GM19035 (cell line): ENCODE measurements at regions not wholly inside any gene's neighbourhood (a gene's known extent, or its start where the extent isn't known, plus 50 kb on each side); places are given as distances from the start of the nearest gene placed in this dataset.

ENCODE experiments used
- ATAC-seq: cut with Tn5 transposase; IDR thresholded peaks from one replicate; pipeline ENCODE4 v1.9.1; 2021; ENCODE audit not compliant: unreplicated experiment

DNA sequence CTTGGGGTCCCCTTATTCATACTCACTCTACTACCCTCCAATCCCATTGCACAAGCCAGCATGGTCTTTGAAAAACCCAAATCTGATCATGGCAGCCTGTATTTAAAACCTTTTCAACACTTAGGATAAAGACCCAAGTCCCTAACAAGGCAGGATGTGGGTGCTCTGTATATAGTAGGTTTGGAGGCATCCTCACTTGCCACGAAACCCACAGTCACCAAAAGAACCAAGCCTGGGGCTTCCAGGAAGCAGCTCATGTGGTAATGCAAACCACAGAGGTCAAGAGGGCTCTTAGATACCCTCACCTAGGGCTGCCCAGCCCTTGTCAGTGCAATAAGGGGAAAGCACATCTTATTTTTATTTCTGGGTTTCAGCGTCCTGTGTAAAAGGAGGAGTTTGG, 218.6 kb upstream of the ASIC2 start:
- no peak for ATAC-seq

DNA sequence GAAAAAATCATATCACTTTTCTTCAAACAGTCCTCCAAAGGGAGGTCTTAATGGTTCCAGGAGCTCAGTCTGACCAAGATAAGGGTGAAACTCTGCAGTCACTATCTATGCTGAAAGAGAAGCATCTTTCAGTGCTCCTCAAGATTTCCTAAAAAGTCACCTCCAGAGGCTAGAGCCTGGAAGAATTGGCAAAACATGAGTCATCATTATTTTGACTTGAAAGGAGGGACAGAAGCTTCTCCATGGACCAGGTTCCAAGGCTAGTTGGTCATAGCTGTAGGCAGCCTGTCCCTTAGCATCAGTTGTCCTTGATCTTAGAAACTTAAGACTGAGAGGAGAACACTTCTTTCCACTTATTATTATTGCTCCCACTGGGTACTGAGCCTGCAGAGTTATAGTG, 219.0 kb upstream of the ASIC2 start:
- ATAC-seq: no peak

DNA sequence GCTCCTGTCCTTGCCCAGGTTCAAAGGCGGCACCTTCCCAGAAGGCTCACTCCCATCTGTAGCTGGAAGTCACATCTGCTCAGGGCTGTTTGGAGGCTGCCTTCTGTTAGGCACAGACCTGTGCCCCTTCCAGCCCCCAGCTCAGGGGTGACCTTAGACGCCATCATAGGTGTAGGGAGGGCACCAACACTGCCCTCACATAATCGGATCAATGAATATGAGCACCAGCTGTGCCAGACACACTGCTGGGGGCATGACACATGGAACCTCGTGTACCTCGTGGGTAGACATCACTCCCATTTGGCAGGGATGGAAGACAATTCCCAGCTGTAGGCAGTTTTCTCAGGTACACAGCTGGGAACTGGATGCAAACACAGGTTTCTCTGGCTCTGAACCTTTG, 220.7 kb upstream of the ASIC2 start:
- no peak for ATAC-seq

GRCh38 chr17:33514369-33514768, 221.3 kb upstream of the ASIC2 start:
- ATAC-seq: no peak

DNA sequence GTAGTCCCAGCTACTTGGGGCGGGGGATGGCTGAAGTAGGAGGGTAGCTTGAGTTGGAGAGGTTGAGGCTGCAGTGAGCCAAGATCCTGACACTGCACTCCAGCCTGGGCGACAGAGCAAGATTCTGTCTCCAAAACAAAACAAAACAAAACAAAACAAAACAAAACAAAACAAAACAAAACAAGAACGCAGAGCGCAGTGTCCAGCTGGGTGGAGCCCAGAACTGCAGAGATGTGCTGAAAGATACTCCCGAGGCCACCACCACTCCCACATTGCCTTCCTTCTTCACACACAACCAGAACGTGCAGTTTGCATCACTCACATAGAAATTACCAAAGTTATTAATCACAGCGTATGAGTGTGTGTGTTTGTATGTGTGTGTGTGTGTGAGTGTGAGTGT, 222.9 kb upstream of the ASIC2 start:
- no peak for ATAC-seq

DNA sequence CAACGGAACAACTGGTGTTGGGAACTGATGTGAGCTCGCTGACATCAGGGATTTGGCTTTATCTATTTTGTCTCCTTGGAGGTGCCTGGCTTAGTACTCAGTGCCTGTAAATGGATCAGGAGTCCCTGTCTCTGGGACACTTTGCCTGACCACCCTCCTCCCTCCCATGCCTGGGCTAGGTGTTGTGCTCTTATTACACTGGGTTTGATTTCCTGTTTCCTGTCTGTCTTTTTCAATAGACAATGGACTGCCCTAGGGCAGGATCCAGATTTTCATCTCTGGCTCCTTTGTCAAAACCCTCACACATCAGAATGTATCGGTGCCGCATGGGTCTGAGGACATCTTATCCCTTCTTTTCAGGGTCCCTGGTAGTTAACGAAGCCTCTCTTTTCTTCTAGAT, 223.6 kb upstream of the ASIC2 start:
- ATAC-seq: no peak

- no peak for ATAC-seq
These were observed 224.7 kb upstream of the ASIC2 start for GRCh38 chr17:33517746-33518145.

- no peak for ATAC-seq
These were observed 226.6 kb upstream of the ASIC2 start for GRCh38 chr17:33519692-33520091.

DNA sequence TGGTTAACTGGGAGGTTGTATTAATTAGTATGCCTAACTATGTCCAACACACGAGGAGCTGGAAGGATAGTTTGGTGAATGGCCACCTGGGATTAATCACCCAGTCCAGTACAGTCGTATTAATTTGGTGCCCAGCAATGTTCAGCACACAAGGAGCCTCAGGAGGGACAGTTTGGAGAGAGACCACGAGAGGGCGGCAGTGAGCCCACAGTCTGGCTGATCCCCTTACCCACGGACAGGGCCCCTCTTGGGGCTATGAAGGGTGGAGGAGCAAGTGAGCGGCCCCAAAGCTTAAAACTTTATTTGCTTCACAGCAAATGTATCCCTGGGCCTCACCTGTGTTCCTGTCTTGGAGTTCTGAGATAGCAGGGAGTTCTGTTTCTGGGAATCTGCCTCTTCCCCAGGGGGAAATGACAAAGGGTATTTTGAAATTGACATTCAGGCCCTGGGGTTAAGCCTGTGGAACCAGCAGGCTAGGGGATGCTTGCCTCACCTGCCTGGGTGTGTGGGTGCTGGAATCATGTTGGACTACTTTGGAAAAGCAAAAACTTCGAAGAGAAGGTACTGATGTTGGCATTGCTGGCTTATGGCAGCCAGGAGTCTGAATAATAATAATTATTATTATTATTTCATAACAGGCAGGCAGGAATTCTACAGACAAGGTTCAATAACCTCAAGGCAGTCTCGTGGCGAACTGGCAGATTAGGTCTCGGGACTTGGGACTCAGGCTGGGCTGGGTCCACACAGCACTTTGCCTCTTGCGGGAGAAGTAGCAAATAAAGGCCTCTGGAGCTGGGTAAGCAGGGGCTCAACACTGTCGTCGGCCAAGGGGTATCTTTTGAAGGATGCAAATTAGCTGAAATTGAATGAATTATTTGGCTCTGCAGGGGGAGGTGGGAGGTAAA, 227.6 kb upstream of the ASIC2 start:
- no peak for ATAC-seq

DNA sequence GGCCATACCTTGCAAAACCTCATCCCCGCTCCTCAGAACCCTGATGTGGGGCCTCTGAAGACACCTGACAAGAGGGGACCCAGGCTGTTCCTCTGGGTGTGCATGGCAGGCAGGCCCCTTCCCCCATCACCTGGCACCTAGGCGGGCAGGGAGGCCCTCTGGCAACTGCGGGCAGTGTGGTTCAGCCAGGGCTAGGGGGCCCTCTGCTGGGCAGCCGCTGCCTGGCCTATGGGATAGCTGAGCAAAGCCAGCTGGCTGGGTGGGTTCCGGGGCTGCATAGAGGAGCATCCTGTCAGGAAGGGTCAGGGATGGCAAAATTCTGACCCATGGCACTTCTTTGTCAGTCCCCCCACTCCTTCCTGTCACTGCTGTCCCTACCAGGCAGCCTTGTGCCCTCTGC, 228.7 kb upstream of the ASIC2 start:
- ATAC-seq: no peak

GRCh38 chr17:33522623-33523022, 229.5 kb upstream of the ASIC2 start:
- ATAC-seq: no peak

DNA sequence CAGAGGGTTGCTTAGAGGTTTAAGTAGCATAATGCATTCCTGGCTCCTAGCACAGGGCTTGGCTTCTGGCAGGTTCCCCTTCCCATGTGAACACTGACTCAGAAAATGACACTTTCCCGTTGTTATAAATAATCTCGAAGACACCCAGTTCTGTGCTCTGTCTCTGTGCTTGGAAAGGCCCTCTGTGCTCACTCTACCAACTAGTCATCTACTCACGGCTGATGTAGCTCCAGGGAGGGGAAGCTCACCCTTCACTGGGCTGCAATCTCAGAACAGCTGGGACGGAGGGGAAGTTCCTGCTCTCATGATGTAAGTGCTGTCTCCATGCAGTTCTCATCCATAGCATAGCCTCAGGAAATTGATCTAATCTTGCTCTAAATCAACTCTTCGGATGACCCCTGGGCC, 230.5 kb upstream of the ASIC2 start:
- ATAC-seq: no peak

- ATAC-seq: no peak
These were observed 232.1 kb upstream of the ASIC2 start for GRCh38 chr17:33525186-33525585.

GRCh38 chr17:33526717-33527116, 233.6 kb upstream of the ASIC2 start:
- ATAC-seq: no peak

GRCh38 chr17:33527290-33527689, 234.2 kb upstream of the ASIC2 start:
- no peak for ATAC-seq

DNA sequence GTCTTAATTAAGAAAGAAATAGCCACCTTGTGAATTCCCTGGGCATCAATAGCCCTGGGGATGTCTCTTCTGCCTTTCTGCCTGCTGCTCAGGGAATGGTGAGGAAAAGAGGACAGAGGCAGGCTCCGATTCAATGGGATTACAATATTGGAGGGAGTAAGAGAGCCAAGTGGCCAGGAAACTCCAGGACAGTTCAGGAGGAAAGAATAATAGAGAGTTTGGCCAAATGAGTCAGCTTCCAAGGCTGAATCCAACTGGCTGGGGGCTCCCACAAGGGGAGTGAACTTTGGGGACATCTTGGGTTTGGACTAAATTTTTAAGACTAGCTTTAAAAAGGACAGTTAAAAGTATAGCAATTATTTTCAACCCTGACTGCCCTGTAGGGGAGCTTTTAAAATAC, 235.8 kb upstream of the ASIC2 start:
- ATAC-seq: no peak

GRCh38 chr17:33529816-33530215, 236.7 kb upstream of the ASIC2 start:
- ATAC-seq: no peak

GRCh38 chr17:33531311-33531710, 238.2 kb upstream of the ASIC2 start:
- ATAC-seq: no peak

DNA sequence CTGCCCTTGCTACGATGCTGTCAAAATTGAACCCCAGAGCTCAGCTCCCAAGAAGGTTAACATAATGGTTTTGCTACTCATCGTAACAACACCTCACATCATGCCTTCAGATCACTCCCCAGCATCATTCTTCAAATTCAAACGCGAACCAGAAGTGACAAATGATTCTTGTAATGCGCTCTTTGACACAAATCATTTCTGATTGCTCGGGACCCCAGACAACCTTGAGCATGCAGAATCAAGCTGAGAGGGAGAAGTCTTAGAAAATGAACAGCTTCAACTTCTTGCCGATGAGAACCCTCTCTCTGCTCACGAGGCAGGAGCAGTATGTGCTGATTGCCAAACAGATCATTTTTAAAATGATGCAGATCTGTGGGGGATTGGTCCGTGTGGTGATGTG, 241.0 kb upstream of the ASIC2 start:
- ATAC-seq: no peak

GRCh38 chr17:33545124-33545523, 252.0 kb upstream of the ASIC2 start:
- ATAC-seq: no peak

DNA sequence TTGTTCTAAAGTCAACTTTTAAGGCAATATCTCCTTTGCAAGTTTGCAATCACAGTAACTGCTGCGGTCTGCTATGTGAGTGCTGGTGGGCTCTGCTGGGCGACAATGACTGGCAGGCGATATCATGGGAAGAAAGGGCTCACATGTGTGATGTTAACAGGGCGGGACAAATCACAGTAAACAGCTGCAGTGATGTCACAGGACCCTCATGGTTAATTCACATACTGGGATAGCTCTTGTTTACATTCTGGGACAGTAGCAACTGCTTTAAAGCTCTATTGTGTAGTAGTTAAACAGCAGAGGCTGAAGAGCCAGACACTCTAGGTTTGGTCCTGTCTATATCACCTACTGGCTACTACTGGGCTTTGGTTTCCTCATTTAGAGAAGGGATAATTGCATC, 257.2 kb upstream of the ASIC2 start:
- ATAC-seq: no peak

GRCh38 chr17:33551075-33551474, 258.0 kb upstream of the ASIC2 start:
- no peak for ATAC-seq

DNA sequence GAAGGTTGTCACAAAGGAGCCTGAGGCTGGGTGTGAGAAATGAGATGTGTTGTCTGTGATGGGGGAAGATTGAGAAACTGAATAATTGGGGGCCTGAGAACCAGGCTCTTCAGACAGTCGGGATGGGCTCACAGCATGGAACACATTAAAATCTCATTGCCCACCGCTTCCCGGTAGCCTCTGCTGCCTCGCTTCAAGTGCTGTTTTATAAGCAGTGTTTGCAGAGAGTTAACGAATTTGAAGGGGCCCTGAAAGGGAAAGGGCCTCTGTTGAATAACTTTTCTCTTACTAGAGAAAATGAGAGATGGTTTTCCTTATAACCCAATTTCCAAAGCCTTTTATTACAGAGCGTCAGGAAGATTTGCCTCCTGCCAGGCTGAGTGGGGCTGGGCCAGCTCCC, 258.8 kb upstream of the ASIC2 start:
- no peak for ATAC-seq
